Activated CD8-positive, alpha-beta T cell treated with anti-CD3 and anti-CD28 coated beads for 36 hours (primary cell): ENCODE measurements at regions not wholly inside any gene's neighbourhood (a gene's known extent, or its start where the extent isn't known, plus 50 kb on each side); places are given as distances from the start of the nearest gene placed in this dataset.

Experiments
- ATAC-seq: fragments of 200-7000 bp; cut with Tn5 transposase; one replicate; pipeline ENCODE4 v1.10.0; 2021; ENCODE audit warnings: mild to moderate bottlenecking, moderate library complexity
- CTCF ChIA-PET: fragments of 350-600 bp; sonication (Branson Sonifier 250); formaldehyde crosslinking; loops from one replicate; lab custom pipeline; 2021; ENCODE audit warnings: antibody characterized with exemption; lab: Charles Lee
- POLR2A ChIA-PET: fragments of 350-600 bp; sonication (Branson Sonifier 250); formaldehyde crosslinking; loops from one replicate; lab custom pipeline; 2021; ENCODE audit warnings: antibody characterized with exemption; lab: Charles Lee
- DNase-seq: peaks from one replicate; pipeline ENCODE4 v3.0.0-alpha.2; 2020
- H3K27ac Mint-ChIP-seq: one replicate; pipeline ENCODE4 v1.8.0; 2021; ENCODE audit warnings: mild to moderate bottlenecking, mixed read lengths
- H3K27me3 Mint-ChIP-seq: one replicate; pipeline ENCODE4 v1.8.0; 2021; ENCODE audit warnings: mixed read lengths
- H3K36me3 Mint-ChIP-seq: one replicate; pipeline ENCODE4 v1.8.0; 2021; ENCODE audit warnings: low read depth, mixed read lengths
- H3K4me1 Mint-ChIP-seq: one replicate; pipeline ENCODE4 v1.8.0; 2021; ENCODE audit warnings: low read depth, mixed read lengths
- H3K4me3 Mint-ChIP-seq: one replicate; pipeline ENCODE4 v1.8.0; 2021; ENCODE audit warnings: mild to moderate bottlenecking, moderate library complexity, mixed read lengths
- H3K9me3 Mint-ChIP-seq: one replicate; pipeline ENCODE4 v1.8.0; 2021; ENCODE audit warnings: mixed read lengths
- CTCF ChIP-seq: fragments of 200-600 bp; IDR thresholded peaks from one replicate; pipeline ENCODE4 v1.8.0; 2022; ENCODE audit warnings: antibody characterized with exemption, mild to moderate bottlenecking
- intact Hi-C: fragments of 100-400 bp; cut with micrococcal nuclease; formaldehyde crosslinking; loops from one replicate; pipeline ENCODE4 v1.10.0; 2022

GRCh38 chr3:76908156-76908555, 131.7 kb upstream of the ROBO2 start:
- H3K36me3 Mint-ChIP-seq, result no peaks in the 10 kb centered on the region
- H3K27ac Mint-ChIP-seq, result no peak overlapping the region
- ChIA-PET POLR2A (no interaction called here), CTCF (no interaction called here)
- ATAC-seq, result no peak
- no peak overlapping the region for H3K4me3 Mint-ChIP-seq
- no peaks in the 10 kb centered on the region for H3K4me1 Mint-ChIP-seq
- no peak for DNase-seq
- intact Hi-C loops, result no loop called here
- TF ChIP-seq CTCF, result no peak
- H3K9me3 Mint-ChIP-seq, result peaks cover 2% of the 10 kb centered on the region
- H3K27me3 Mint-ChIP-seq, result no peaks in the 10 kb centered on the region

GRCh38 chr3:76912841-76913383, 127.0 kb upstream of the ROBO2 start:
- POLR2A ChIA-PET, result no interaction called here
- H3K9me3 Mint-ChIP-seq, result peaks cover 2% of the 10 kb centered on the region
- DNase-seq, result no peak
- no peaks in the 10 kb centered on the region for H3K27me3 Mint-ChIP-seq
- H3K36me3 Mint-ChIP-seq, result no peaks in the 10 kb centered on the region
- no peak overlapping the region for H3K27ac Mint-ChIP-seq
- intact Hi-C loops, result no loop called here
- no peaks in the 10 kb centered on the region for H3K4me1 Mint-ChIP-seq
- H3K4me3 Mint-ChIP-seq, result no peak overlapping the region
- CTCF ChIA-PET, result no interaction called here
- no peak for TF ChIP-seq CTCF
- ATAC-seq, result no peak

- POLR2A ChIA-PET, result no interaction called here
Observed at GRCh38 chr3:76917436-76917835, 122.5 kb upstream of the ROBO2 start.

GRCh38 chr3:76920511-76920910, 119.4 kb upstream of the ROBO2 start:
- no peak for DNase-seq
- TF ChIP-seq CTCF, result no peak
- no peaks in the 10 kb centered on the region for H3K27me3 Mint-ChIP-seq
- H3K9me3 Mint-ChIP-seq, result peaks cover 2% of the 10 kb centered on the region
- no peak overlapping the region for H3K27ac Mint-ChIP-seq
- ChIA-PET POLR2A (no interaction called here), CTCF (no interaction called here)
- intact Hi-C loops, result no loop called here
- H3K4me1 Mint-ChIP-seq, result no peaks in the 10 kb centered on the region
- no peak for ATAC-seq
- H3K36me3 Mint-ChIP-seq, result no peaks in the 10 kb centered on the region
- H3K4me3 Mint-ChIP-seq, result no peak overlapping the region

More at GRCh38 chr3:76917436-76917835, 122.5 kb upstream of the ROBO2 start:
- H3K9me3 Mint-ChIP-seq, result no peaks in the 10 kb centered on the region
- no peak for ATAC-seq
- H3K4me1 Mint-ChIP-seq, result no peaks in the 10 kb centered on the region
- CTCF ChIA-PET, result no interaction called here
- H3K27me3 Mint-ChIP-seq, result no peaks in the 10 kb centered on the region
- H3K27ac Mint-ChIP-seq, result no peak overlapping the region
- TF ChIP-seq CTCF, result no peak
- DNase-seq, result no peak
- intact Hi-C loops, result no loop called here
- no peaks in the 10 kb centered on the region for H3K36me3 Mint-ChIP-seq
- no peak overlapping the region for H3K4me3 Mint-ChIP-seq

GRCh38 chr3:76923485-76923884, 116.4 kb upstream of the ROBO2 start:
- Mint-ChIP-seq H3K4me3 (no peak overlapping the region), H3K9me3 (peaks cover 11% of the 10 kb centered on the region), H3K27ac (no peak overlapping the region), H3K4me1 (no peaks in the 10 kb centered on the region), H3K36me3 (no peaks in the 10 kb centered on the region), H3K27me3 (no peaks in the 10 kb centered on the region)
- no peak for TF ChIP-seq CTCF
- intact Hi-C loops, result no loop called here
- ChIA-PET POLR2A (no interaction called here), CTCF (no interaction called here)
- DNase-seq, result no peak
- ATAC-seq, result no peak
